B cell (primary cell): ENCODE measurements at regions not wholly inside any gene's neighbourhood (a gene's known extent, or its start where the extent isn't known, plus 50 kb on each side); places are given as distances from the start of the nearest gene placed in this dataset.

Source experiments
- EZH2 ChIP-seq: IDR thresholded peaks from 2 replicates; pipeline ENCODE4 v1.6.1; 2012; ENCODE audit warnings: borderline replicate concordance, low read depth, mild to moderate bottlenecking, moderate library complexity, low read length; ENCODE audit not compliant: insufficient read depth, poor library complexity, severe bottlenecking
- TF ChIP-seq, protein P1 (sequence below): fragments of 200-600 bp; IDR thresholded peaks from one replicate; pipeline ENCODE4 v1.8.0; 2022; ENCODE audit warnings: antibody characterized with exemption, mild to moderate bottlenecking

- TF ChIP-seq EZH2 = no peak
- TF ChIP-seq, protein P1, sequence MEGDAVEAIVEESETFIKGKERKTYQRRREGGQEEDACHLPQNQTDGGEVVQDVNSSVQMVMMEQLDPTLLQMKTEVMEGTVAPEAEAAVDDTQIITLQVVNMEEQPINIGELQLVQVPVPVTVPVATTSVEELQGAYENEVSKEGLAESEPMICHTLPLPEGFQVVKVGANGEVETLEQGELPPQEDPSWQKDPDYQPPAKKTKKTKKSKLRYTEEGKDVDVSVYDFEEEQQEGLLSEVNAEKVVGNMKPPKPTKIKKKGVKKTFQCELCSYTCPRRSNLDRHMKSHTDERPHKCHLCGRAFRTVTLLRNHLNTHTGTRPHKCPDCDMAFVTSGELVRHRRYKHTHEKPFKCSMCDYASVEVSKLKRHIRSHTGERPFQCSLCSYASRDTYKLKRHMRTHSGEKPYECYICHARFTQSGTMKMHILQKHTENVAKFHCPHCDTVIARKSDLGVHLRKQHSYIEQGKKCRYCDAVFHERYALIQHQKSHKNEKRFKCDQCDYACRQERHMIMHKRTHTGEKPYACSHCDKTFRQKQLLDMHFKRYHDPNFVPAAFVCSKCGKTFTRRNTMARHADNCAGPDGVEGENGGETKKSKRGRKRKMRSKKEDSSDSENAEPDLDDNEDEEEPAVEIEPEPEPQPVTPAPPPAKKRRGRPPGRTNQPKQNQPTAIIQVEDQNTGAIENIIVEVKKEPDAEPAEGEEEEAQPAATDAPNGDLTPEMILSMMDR = no peak
Observed at GRCh38 chr7:84248267-84248666, 53.7 kb upstream of the SEMA3A start.
